ENCODE measurements at regions not wholly inside any gene's neighbourhood (a gene's known extent, or its start where the extent isn't known, plus 50 kb on each side); places are given as distances from the start of the nearest gene placed in this dataset.
"Not testable (repeated sequence)": the region's sequence is repeated elsewhere in the genome, so short reads cannot be mapped to it uniquely, and the experiment has no call there.

DNA sequence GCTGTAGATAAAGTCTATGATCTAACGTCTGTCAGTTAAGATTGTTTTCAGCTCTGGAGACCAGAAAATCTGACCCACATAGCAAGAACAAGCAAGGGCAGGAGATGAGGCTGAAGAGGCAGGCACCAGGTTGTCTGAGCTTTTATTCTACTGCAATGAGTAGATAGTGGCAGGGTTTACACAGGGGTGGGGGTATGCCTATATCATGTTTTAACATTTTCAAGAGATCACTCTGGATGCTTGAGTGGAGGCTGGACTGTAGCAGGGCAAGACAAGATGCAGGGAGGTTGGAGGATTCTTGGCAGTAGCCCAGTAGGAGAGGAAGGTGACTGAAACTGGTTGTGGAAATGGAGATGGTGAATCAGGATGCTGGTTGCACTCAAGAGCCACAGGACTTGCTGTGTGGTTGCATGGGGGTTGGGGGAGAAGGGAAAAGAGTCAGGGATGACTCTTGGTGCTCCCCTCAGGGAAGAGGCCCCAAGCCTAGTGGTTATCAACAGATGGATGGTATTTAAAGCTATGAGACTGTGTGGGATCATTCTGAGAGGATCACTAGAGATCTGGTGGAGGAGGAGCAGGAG is 143.1 kb upstream of the KCNJ18 start:
- Histone ChIP-seq H3K27ac (ENCODE audit: low read depth in 1 of 2, low read length in 1 of 2) (no peak overlapping the region), H3K36me3 (ENCODE audit: control insufficient read depth in 4 of 4, insufficient read depth in 4 of 4, low read length in 4 of 4) (peaks cover 0 to 4% (median 0%) of the 10 kb centered on the region in 4 donors), H3K27me3 (ENCODE audit: control insufficient read depth in 3 of 3, insufficient read depth in 3 of 3, low read length in 2 of 3) (peaks cover 0 to 11% (median 10%) of the 10 kb centered on the region in 3 donors), H3K9me3 (ENCODE audit: control insufficient read depth in 4 of 4, insufficient read depth in 3 of 4, low read length in 3 of 4) (no peaks in the 10 kb centered on the region), H3K4me3 (no peak overlapping the region), H3K9ac (ENCODE audit: insufficient read depth in 1 of 2, low read length in 2 of 2) (no peak overlapping the region), H3K4me1 (ENCODE audit: control insufficient read depth in 5 of 5, insufficient read depth in 5 of 5, low read length in 5 of 5) (peaks cover 0 to 10% (median 6%) of the 10 kb centered on the region in 5 donors)
- TF ChIP-seq, protein P1, sequence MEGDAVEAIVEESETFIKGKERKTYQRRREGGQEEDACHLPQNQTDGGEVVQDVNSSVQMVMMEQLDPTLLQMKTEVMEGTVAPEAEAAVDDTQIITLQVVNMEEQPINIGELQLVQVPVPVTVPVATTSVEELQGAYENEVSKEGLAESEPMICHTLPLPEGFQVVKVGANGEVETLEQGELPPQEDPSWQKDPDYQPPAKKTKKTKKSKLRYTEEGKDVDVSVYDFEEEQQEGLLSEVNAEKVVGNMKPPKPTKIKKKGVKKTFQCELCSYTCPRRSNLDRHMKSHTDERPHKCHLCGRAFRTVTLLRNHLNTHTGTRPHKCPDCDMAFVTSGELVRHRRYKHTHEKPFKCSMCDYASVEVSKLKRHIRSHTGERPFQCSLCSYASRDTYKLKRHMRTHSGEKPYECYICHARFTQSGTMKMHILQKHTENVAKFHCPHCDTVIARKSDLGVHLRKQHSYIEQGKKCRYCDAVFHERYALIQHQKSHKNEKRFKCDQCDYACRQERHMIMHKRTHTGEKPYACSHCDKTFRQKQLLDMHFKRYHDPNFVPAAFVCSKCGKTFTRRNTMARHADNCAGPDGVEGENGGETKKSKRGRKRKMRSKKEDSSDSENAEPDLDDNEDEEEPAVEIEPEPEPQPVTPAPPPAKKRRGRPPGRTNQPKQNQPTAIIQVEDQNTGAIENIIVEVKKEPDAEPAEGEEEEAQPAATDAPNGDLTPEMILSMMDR (IDR thresholded peaks at IDR 0.05; ENCODE audit: control extremely low read depth, extremely low read depth) = no peak
- DNase-seq = no peak
- ATAC-seq (ENCODE audit: insufficient read depth, low FRiP score) = no peak
- WGBS, 2 donors = 90 to 95% methylated on average over 1 of the region's 1 CpG

- peaks cover 0 to 11% (median 10%) of the 10 kb centered on the region in 3 donors for H3K27me3 ChIP-seq (ENCODE audit: control insufficient read depth in 3 of 3, insufficient read depth in 3 of 3, low read length in 2 of 3)
- not testable (repeated sequence) for H3K27ac ChIP-seq (ENCODE audit: low read depth in 1 of 2, low read length in 1 of 2); H3K4me3 ChIP-seq; H3K4me1 ChIP-seq (ENCODE audit: control insufficient read depth in 5 of 5, insufficient read depth in 5 of 5, low read length in 5 of 5); H3K9me3 ChIP-seq (ENCODE audit: control insufficient read depth in 4 of 4, insufficient read depth in 3 of 4, low read length in 3 of 4); ATAC-seq (ENCODE audit: insufficient read depth, low FRiP score); H3K36me3 ChIP-seq (ENCODE audit: control insufficient read depth in 4 of 4, insufficient read depth in 4 of 4, low read length in 4 of 4); H3K9ac ChIP-seq (ENCODE audit: insufficient read depth in 1 of 2, low read length in 2 of 2)
- peak in 1 of 3 donors; percentile 8 for DNase-seq
- 92 to 95% methylated on average over 3 of the region's 3 CpGs for WGBS, 2 donors
Measured at GRCh38 chr17:21550031-21550430, 142.3 kb upstream of the KCNJ18 start.

GRCh38 chr17:21551081-21551881 is 141.0 kb upstream of the KCNJ18 start:
- WGBS, 2 donors = 1 to 2% methylated on average over 59 to 75 of the region's 75 CpGs

GRCh38 chr17:21558921-21559320 is 133.4 kb upstream of the KCNJ18 start:
- H3K27me3 ChIP-seq (ENCODE audit: control insufficient read depth in 3 of 3, insufficient read depth in 3 of 3, low read length in 2 of 3); H3K9ac ChIP-seq (ENCODE audit: insufficient read depth in 1 of 2, low read length in 2 of 2); H3K4me3 ChIP-seq; ATAC-seq (ENCODE audit: insufficient read depth, low FRiP score); DNase-seq; H3K4me1 ChIP-seq (ENCODE audit: control insufficient read depth in 5 of 5, insufficient read depth in 5 of 5, low read length in 5 of 5); H3K36me3 ChIP-seq (ENCODE audit: control insufficient read depth in 4 of 4, insufficient read depth in 4 of 4, low read length in 4 of 4); H3K9me3 ChIP-seq (ENCODE audit: control insufficient read depth in 4 of 4, insufficient read depth in 3 of 4, low read length in 3 of 4); H3K27ac ChIP-seq (ENCODE audit: low read depth in 1 of 2, low read length in 1 of 2): not testable (repeated sequence)
- WGBS, 2 donors = 90 to 93% methylated on average over 7 of the region's 7 CpGs

More at GRCh38 chr17:21551081-21551881, 141.0 kb upstream of the KCNJ18 start:
- peak; percentile 98 for ATAC-seq (ENCODE audit: insufficient read depth, low FRiP score)
- no peaks in the 10 kb centered on the region for H3K36me3 ChIP-seq (ENCODE audit: control insufficient read depth in 4 of 4, insufficient read depth in 4 of 4, low read length in 4 of 4)
- peak; percentile 82 to 88 (median 83) for DNase-seq
- TF ChIP-seq, protein P1 (IDR thresholded peaks at IDR 0.05; ENCODE audit: control extremely low read depth, extremely low read depth) = no peak
- H3K9ac ChIP-seq (ENCODE audit: insufficient read depth in 1 of 2, low read length in 2 of 2) = no peak overlapping the region
- H3K27me3 ChIP-seq (ENCODE audit: control insufficient read depth in 3 of 3, insufficient read depth in 3 of 3, low read length in 2 of 3) = peaks cover 0 to 11% (median 10%) of the 10 kb centered on the region in 3 donors
- peak overlapping the region; percentile 66 for H3K4me3 ChIP-seq
- H3K9me3 ChIP-seq (ENCODE audit: control insufficient read depth in 4 of 4, insufficient read depth in 3 of 4, low read length in 3 of 4) = no peaks in the 10 kb centered on the region
- peaks cover 0 to 10% (median 6%) of the 10 kb centered on the region in 5 donors for H3K4me1 ChIP-seq (ENCODE audit: control insufficient read depth in 5 of 5, insufficient read depth in 5 of 5, low read length in 5 of 5)
- H3K27ac ChIP-seq (ENCODE audit: low read depth in 1 of 2, low read length in 1 of 2) = peak overlapping the region; percentile 79 to 85
